HEK293 (cell line): ENCODE measurements at regions not wholly inside any gene's neighbourhood (a gene's known extent, or its start where the extent isn't known, plus 50 kb on each side); places are given as distances from the start of the nearest gene placed in this dataset.

Source experiments
- CTCF ChIP-seq: fragments of 450-650 bp; formaldehyde crosslinking; IDR thresholded peaks from 2 replicates; pipeline ENCODE4 v1.5.1; 2016; ENCODE audit warnings: missing biosample characterization, missing genetic modification characterization
- ELK4 ChIP-seq: IDR thresholded peaks from 2 replicates; pipeline ENCODE4 v1.6.1; 2011; ENCODE audit warnings: mild to moderate bottlenecking, low read depth, low read length, borderline replicate concordance
- PATZ1 ChIP-seq: fragments of 450-650 bp; formaldehyde crosslinking; IDR thresholded peaks from 2 replicates; pipeline ENCODE4 v1.5.1; 2016; ENCODE audit warnings: missing biosample characterization, missing genetic modification characterization
- RBAK ChIP-seq: fragments of 450-650 bp; formaldehyde crosslinking; IDR thresholded peaks from 2 replicates; pipeline ENCODE4 v1.5.1; 2016; ENCODE audit warnings: missing biosample characterization, missing genetic modification characterization
- ZNF175 ChIP-seq: fragments of 450-650 bp; formaldehyde crosslinking; IDR thresholded peaks from 2 replicates; pipeline ENCODE4 v1.5.1; 2016; ENCODE audit warnings: missing biosample characterization, missing genetic modification characterization
- ZNF214 ChIP-seq: fragments of 450-650 bp; formaldehyde crosslinking; IDR thresholded peaks from 2 replicates; pipeline ENCODE4 v1.5.1; 2017; ENCODE audit warnings: missing biosample characterization, mild to moderate bottlenecking, missing genetic modification characterization, borderline replicate concordance
- ZNF248 ChIP-seq: fragments of 450-650 bp; formaldehyde crosslinking; IDR thresholded peaks from 2 replicates; pipeline ENCODE4 v1.5.1; 2017; ENCODE audit warnings: missing biosample characterization, missing genetic modification characterization
- ZNF274 ChIP-seq, 2 experiments: fragments of 200-500 bp in 1 of 2; fragments of 450-650 bp in 1 of 2; sonication (Bioruptor generic) in 1 of 2; formaldehyde crosslinking in 1 of 2; IDR thresholded peaks; 2 replicates each; pipeline versions ENCODE4 v1.5.1 to v1.6.1; 2014 to 2016; ENCODE audit warnings: borderline replicate concordance in 1 of 2, inconsistent platforms in 1 of 2, low read length in 1 of 2, missing biosample characterization in 1 of 2, missing genetic modification characterization in 1 of 2
- ZNF324 ChIP-seq: fragments of 450-650 bp; formaldehyde crosslinking; IDR thresholded peaks from 2 replicates; pipeline ENCODE4 v1.5.1; 2016; ENCODE audit warnings: missing biosample characterization, missing genetic modification characterization
- ZNF449 ChIP-seq: fragments of 450-650 bp; formaldehyde crosslinking; IDR thresholded peaks from 2 replicates; pipeline ENCODE4 v1.5.1; 2017; ENCODE audit warnings: missing biosample characterization, mild to moderate bottlenecking, missing genetic modification characterization, moderate library complexity
- ZNF549 ChIP-seq: fragments of 450-650 bp; IDR thresholded peaks from 2 replicates; pipeline ENCODE4 v1.5.1; 2018; ENCODE audit warnings: missing biosample characterization, missing genetic modification characterization, mild to moderate bottlenecking, inconsistent platforms, moderate library complexity
- ZNF629 ChIP-seq: fragments of 450-650 bp; formaldehyde crosslinking; IDR thresholded peaks from 2 replicates; pipeline ENCODE4 v1.5.1; 2017; ENCODE audit warnings: missing biosample characterization, missing genetic modification characterization
- ZNF654 ChIP-seq: fragments of 450-650 bp; formaldehyde crosslinking; IDR thresholded peaks from 2 replicates; pipeline ENCODE4 v1.5.1; 2016; ENCODE audit warnings: low read depth, missing biosample characterization, missing genetic modification characterization

GRCh38 chr9:16217943-16218701 is 652.3 kb downstream of the BNC2 start:
- TF ChIP-seq RBAK (tag by site-specific recombination) = no peak
- TF ChIP-seq ZNF549 (tag by site-specific recombination) = no peak
- no peak for TF ChIP-seq CTCF
- TF ChIP-seq ZNF214 = no peak
- no peak for TF ChIP-seq ZNF175
- no peak for TF ChIP-seq ZNF654
- TF ChIP-seq ZNF274 (IDR thresholded peaks at IDR 0.05; ENCODE audit: low read length) = no peak
- TF ChIP-seq ZNF274 (tag by site-specific recombination; IDR thresholded peaks at IDR 0.05; ENCODE audit: borderline replicate concordance) = no peak
- no peak for TF ChIP-seq ZNF629 (tag by site-specific recombination)
- TF ChIP-seq ZNF449 = no peak
- TF ChIP-seq ZNF324 (tag by site-specific recombination) = no peak
- TF ChIP-seq PATZ1 (tag by site-specific recombination) = no peak
- TF ChIP-seq ZNF248 (tag by site-specific recombination) = no peak
- TF ChIP-seq ELK4 = no peak
